DOHH2 (cell line): ENCODE measurements at regions not wholly inside any gene's neighbourhood (a gene's known extent, or its start where the extent isn't known, plus 50 kb on each side); places are given as distances from the start of the nearest gene placed in this dataset.

Experiments
- CTCF ChIP-seq: fragments of 200-600 bp; sonication (generic); IDR thresholded peaks from one replicate; pipeline ENCODE4 v1.5.1; 2014; ENCODE audit warnings: antibody characterized with exemption, mild to moderate bottlenecking, low read depth, low read length; ENCODE audit not compliant: poor library complexity, severe bottlenecking
- EZH2phosphoT487 ChIP-seq: fragments of 200-600 bp; sonication (generic); IDR thresholded peaks from 2 replicates; pipeline ENCODE4 v1.6.1; 2017; ENCODE audit warnings: borderline replicate concordance, mild to moderate bottlenecking, antibody characterized with exemption, low read length, moderate library complexity, mixed read lengths

- no peak for TF ChIP-seq CTCF
- no peak for TF ChIP-seq EZH2phosphoT487
Measured at GRCh38 chr9:89664010-89664409, 59.2 kb downstream of the GADD45G start.
